GM20431 (cell line): ENCODE measurements at regions not wholly inside any gene's neighbourhood (a gene's known extent, or its start where the extent isn't known, plus 50 kb on each side); places are given as distances from the start of the nearest gene placed in this dataset.

Experiments used
- in situ Hi-C: fragments of 300-500 bp; cut with MseI, MboI; formaldehyde crosslinking; loops from one replicate; pipeline ENCODE4 v1.15.0; 2020; ENCODE audit warnings: low sequenced_read_pairs; ENCODE audit not compliant: unreplicated experiment

DNA sequence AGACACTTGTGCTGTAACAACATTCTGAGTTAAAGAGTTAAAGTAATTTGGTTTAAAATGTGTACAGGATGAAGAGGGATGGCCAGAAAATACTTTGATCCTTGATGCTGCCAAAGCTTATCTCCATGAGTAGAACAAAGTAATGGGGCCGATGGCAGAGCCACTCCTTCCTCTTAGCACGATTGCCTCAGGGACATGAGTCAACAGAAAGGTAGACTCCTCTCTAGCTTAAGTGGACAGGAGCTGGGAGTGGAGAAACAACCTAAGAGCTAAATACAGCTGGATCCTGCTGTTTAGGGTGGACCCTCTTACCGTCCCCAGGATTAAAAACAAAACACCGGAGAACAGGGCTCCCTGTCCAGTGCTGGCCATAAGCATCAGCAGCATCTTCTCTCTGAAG, 267.3 kb downstream of the IRX1 start:
- in situ Hi-C loops: no loop called here

DNA sequence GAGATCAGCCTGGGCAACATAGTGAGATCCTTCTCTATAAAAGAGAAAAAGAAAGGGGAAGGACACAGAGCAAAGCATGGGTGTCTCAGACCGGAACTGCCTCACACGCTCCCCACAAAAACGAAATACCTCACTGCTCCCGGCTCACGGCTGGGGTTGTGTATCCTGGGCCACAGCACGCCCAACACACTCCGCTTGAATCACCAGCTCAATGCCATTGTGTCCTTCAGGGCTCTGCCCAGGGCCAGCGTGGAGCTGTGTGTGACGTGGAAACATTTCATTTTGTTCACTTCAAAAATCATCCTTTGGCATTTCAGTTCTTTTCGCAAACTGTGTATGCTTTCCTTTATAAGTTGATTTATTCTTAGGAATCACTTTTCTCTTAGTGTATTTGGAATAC, 279.5 kb downstream of the IRX1 start:
- in situ Hi-C loops: no loop called here

GRCh38 chr5:3878267-3878666, 282.6 kb downstream of the IRX1 start:
- in situ Hi-C loops: no loop called here

- in situ Hi-C loops: no loop called here
These were observed 287.4 kb downstream of the IRX1 start for GRCh38 chr5:3883040-3883439.

DNA sequence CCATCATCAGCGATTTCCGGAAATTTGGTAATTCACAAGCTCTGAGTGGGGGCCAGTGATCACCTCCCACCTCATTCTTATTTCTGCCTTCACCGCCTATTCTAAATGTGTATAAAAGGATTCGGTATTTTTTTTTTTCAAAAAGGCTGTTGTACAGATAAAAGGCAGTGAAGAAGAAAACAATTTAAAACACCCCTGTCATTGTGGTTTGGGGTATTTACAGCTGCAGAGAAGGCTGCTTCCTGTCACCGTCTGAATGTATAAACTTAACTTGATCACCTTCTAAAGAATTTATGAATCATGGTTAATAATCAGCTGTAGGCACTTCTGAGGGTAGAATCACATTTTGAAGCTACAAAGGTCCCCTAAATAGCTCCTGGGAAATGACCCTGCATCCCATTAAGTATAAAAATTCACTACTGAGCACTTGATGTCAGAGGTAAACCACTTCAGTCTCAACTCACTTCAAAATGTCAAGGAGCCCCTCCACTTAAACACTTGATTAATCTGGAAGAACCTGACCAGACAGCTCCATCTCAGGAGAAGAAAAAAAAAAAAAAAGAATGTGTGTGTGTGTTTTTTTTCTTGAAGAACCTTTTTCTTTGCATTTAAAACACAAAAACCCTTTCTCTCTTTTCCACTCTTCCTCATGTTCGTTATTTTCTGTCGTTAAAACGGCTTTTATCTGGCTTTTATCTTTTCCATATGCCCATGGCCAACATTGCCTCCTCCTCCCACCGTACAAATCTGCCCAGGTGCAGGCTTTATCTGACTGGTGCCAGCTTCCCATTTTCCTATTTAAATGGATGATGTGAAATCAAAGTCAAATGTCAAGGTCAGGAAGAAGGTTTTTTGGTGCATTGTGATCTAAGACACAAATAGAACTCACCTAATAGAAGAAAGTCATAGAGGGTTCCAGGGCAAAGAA, 291.2 kb downstream of the IRX1 start:
- in situ Hi-C loops: no loop called here

- in situ Hi-C loops: no loop called here
These were observed 292.7 kb downstream of the IRX1 start for GRCh38 chr5:3888310-3888709.

GRCh38 chr5:3889412-3890142, 293.9 kb downstream of the IRX1 start:
- in situ Hi-C loops: no loop called here

- in situ Hi-C loops: no loop called here
These were observed 295.5 kb downstream of the IRX1 start for GRCh38 chr5:3891113-3891512.

DNA sequence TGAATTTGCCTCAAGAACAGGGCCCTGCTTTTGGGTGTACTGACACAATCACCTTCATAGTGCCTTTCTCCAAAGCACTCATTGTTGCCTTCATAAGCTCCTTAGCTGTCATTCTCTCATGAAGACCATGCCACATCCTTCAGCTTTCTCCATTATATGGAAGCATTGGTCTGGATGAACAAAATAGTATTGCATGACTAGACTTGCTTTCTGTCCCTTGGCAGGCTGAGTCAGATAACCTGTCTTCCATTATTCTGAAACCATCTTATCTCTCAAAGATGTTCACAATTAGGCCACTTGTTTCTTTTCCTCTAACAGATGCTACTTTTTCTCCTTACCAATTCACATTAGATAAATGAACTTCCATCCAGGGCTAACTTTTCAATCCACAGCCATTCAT, 297.9 kb downstream of the IRX1 start:
- in situ Hi-C loops: no loop called here

- in situ Hi-C loops: no loop called here
These were observed 298.3 kb downstream of the IRX1 start for GRCh38 chr5:3893975-3894374.

GRCh38 chr5:3896098-3896497, 300.5 kb downstream of the IRX1 start:
- in situ Hi-C loops: no loop called here

DNA sequence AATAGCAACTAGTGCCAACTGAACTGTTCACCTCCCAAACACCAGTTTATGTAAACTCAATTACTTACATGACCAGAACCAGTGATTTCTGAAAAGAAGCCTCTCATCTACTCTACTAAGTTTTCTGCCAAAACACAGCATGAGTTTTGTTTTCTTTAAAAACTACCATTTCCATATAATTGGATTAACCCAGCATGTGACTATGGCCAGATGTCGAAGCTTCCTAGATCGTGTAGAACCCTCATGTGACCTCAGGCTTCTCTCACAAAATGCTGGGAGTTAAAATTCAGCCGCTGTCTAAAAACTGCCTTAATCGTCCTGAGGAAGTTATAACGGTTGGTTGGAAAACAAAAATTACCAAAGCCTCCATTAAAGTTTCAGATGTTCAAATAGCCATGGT, 303.5 kb downstream of the IRX1 start:
- in situ Hi-C loops: no loop called here

GRCh38 chr5:3904584-3904983, 309.0 kb downstream of the IRX1 start:
- in situ Hi-C loops: no loop called here

- in situ Hi-C loops: no loop called here
These were observed 309.4 kb downstream of the IRX1 start for GRCh38 chr5:3905031-3905430.

- in situ Hi-C loops: no loop called here
These were observed 309.9 kb downstream of the IRX1 start for GRCh38 chr5:3905521-3905920.

- in situ Hi-C loops: no loop called here
These were observed 315.5 kb downstream of the IRX1 start for GRCh38 chr5:3911111-3911510.

GRCh38 chr5:3911773-3912172, 316.1 kb downstream of the IRX1 start:
- in situ Hi-C loops: no loop called here

GRCh38 chr5:3912790-3913189, 317.2 kb downstream of the IRX1 start:
- in situ Hi-C loops: no loop called here

DNA sequence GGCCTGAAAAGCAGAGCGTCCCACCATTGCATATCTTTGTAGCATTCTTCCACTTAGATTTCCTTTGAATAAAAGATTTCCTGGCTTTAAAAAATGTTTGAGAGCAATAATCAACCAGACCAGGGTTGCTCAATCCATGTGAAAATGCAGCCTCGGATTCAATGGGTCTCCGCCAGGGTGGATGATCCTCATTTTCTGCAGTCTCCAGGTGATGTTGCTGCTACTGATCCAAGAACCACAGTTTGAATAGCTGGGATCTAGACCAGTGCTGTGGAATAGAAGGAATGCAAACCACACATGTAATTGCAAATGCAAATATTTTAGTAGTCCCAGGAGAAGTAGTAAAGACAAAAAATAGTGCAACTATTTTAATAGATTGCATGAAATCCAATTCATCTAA, 317.6 kb downstream of the IRX1 start:
- in situ Hi-C loops: no loop called here

GRCh38 chr5:3925022-3925421, 329.4 kb downstream of the IRX1 start:
- in situ Hi-C loops: no loop called here

DNA sequence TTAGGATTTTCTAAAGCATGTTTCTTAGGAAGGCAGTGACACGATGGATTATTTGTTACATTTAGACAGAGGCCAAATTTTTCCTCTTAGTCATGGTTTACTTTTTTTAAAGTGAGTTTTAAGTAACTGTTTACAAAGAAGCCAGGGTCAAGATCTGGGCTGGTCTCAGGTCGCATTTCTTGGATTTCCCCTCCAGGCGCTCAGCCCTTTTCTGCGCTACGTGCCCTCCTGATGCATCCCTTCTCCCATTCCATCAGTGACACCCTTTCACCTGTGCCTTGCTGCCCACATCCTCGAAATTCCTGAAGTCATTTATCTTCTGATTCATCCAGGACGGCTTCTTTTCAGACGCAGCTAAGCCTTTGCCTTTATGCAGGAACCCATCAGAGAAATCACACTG, 330.3 kb downstream of the IRX1 start:
- in situ Hi-C loops: no loop called here
